Mesothelial cell of epicardium (in vitro differentiated cells): ENCODE measurements at regions not wholly inside any gene's neighbourhood (a gene's known extent, or its start where the extent isn't known, plus 50 kb on each side); places are given as distances from the start of the nearest gene placed in this dataset.

Experiments
- DNase-seq, 2 experiments: peaks; one replicate each; pipeline ENCODE4 v3.0.0; 2021; ENCODE audit warnings: low spot score in 2 of 2; ENCODE audit not compliant: unreplicated experiment in 2 of 2
- H3K27ac Mint-ChIP-seq: 2 replicates; pipeline ENCODE4 v1.8.0; 2021; ENCODE audit warnings: mixed read lengths
- H3K27me3 Mint-ChIP-seq: 2 replicates; pipeline ENCODE4 v1.8.0; 2021; ENCODE audit warnings: low read depth, mixed read lengths
- H3K36me3 Mint-ChIP-seq: 2 replicates; pipeline ENCODE4 v1.8.0; 2021; ENCODE audit warnings: mixed read lengths
- H3K4me1 Mint-ChIP-seq: 2 replicates; pipeline ENCODE4 v1.8.0; 2021; ENCODE audit warnings: mixed read lengths
- H3K4me3 Mint-ChIP-seq: 2 replicates; pipeline ENCODE4 v1.8.0; 2021; ENCODE audit warnings: mild to moderate bottlenecking, moderate library complexity, mixed read lengths
- H3K9me3 Mint-ChIP-seq: 2 replicates; pipeline ENCODE4 v1.8.0; 2021; ENCODE audit warnings: mixed read lengths
- TF ChIP-seq, protein P1 (sequence below): fragments of 200-600 bp; sonication (generic); IDR thresholded peaks from one replicate; pipeline ENCODE4 v1.5.0; 2021; ENCODE audit warnings: antibody characterized with exemption; ENCODE audit not compliant: unreplicated experiment

DNA sequence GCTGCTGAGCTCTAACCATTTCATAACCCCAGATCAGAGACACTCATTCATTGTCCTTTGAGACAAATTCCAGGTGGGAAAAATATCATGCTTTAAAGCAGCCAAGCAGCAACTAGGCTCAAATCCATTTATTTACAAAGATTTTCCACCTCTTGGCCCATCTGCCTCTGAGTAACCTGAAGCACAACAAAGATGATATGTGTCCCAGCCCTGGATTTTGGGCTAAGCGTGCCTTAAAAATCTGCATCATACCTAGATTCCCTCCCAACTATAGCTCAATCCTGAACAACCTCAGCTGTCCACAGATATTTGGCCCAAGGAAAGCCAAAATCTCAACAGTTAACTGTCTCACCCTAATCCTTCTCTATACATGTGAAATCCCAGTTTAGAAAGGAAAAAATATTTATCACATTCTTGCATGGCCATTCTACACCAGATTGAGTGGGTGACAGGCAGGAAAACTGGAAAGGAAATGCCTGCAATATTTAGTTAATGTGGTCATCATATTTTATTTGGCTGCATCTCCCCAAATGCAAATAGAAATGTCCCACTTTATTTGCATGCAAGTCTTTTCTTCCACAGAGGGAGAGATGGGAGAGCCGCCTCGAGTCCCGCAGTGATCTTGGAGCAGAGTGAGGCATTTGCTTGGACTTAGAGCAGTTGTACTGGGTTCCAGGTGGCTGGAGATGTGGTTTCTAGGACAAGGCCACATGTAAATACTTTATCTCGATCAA, 146.4 kb upstream of the EOLA2 start:
- Mint-ChIP-seq H3K4me3 (no peak overlapping the region), H3K9me3 (peaks cover 20% of the 10 kb centered on the region), H3K36me3 (no peaks in the 10 kb centered on the region), H3K27me3 (no peaks in the 10 kb centered on the region), H3K4me1 (no peaks in the 10 kb centered on the region), H3K27ac (no peak overlapping the region)
- DNase-seq = no peak
- TF ChIP-seq, protein P1, sequence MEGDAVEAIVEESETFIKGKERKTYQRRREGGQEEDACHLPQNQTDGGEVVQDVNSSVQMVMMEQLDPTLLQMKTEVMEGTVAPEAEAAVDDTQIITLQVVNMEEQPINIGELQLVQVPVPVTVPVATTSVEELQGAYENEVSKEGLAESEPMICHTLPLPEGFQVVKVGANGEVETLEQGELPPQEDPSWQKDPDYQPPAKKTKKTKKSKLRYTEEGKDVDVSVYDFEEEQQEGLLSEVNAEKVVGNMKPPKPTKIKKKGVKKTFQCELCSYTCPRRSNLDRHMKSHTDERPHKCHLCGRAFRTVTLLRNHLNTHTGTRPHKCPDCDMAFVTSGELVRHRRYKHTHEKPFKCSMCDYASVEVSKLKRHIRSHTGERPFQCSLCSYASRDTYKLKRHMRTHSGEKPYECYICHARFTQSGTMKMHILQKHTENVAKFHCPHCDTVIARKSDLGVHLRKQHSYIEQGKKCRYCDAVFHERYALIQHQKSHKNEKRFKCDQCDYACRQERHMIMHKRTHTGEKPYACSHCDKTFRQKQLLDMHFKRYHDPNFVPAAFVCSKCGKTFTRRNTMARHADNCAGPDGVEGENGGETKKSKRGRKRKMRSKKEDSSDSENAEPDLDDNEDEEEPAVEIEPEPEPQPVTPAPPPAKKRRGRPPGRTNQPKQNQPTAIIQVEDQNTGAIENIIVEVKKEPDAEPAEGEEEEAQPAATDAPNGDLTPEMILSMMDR = no peak

DNA sequence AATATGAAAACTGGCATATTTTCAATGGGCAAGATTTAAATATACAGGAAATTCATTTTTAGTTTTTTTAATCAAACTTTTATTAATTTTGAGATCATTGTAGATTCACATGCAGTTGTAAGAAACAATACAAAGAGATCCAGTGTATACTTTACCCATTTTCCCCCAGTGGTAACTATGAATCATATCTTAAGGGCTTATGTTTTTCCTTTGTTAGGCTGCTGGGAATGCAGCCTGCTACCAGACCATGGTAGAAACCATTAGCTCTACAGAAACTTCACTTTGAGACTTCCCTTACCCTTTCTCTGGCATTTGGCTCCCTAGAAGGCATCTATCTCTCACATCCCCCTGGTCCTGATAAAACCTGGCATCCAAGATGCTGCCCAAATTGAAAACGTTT, 147.6 kb upstream of the EOLA2 start:
- H3K4me3 Mint-ChIP-seq = no peak overlapping the region
- DNase-seq = no peak
- H3K36me3 Mint-ChIP-seq = no peaks in the 10 kb centered on the region
- no peaks in the 10 kb centered on the region for H3K27me3 Mint-ChIP-seq
- no peak overlapping the region for H3K27ac Mint-ChIP-seq
- H3K4me1 Mint-ChIP-seq = no peaks in the 10 kb centered on the region
- H3K9me3 Mint-ChIP-seq = peaks cover 24% of the 10 kb centered on the region
- TF ChIP-seq, protein P1 = no peak

DNA sequence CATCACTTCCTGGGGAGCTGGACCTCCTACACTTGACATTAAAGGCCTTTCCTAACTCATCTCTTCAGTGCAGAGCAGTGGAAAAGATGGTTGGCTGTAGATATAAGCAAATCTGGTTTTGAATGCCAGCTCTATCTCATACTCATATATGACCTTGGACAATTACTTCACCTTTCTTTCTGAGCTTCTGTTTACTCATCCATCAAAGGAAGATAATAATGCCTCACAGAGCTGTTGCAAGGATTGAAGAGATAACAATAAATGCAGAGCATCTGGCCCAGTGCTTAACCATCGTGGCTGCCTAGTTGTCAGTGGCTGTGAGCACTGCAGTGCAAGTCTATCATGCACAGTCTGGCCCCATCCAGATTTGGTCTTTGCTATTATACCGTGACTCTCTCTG, 148.1 kb upstream of the EOLA2 start:
- no peaks in the 10 kb centered on the region for H3K27me3 Mint-ChIP-seq
- no peak overlapping the region for H3K4me3 Mint-ChIP-seq
- peaks cover 23% of the 10 kb centered on the region for H3K9me3 Mint-ChIP-seq
- no peak overlapping the region for H3K27ac Mint-ChIP-seq
- no peak for DNase-seq
- H3K4me1 Mint-ChIP-seq = no peaks in the 10 kb centered on the region
- H3K36me3 Mint-ChIP-seq = no peaks in the 10 kb centered on the region
- TF ChIP-seq, protein P1 = no peak

DNA sequence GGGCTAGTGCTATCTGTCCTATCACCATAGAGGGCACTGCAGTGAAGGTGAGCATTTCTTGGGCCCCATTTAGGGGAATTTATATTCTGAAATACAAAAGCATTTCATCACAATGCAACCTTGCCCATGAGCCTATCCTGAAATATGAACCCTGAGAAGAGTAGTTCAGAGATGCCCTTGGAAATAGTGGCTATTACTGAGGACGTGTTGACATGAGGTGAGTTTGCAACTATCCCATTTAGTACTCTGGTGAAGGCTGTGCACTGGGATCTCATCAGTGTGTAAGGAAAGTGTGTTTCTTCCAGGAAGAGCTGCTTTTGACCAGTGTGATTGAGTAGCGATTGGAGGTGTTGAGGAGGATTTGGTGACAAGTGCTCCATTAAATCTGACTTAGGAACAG, 149.3 kb upstream of the EOLA2 start:
- DNase-seq = no peak
- no peaks in the 10 kb centered on the region for H3K4me1 Mint-ChIP-seq
- no peaks in the 10 kb centered on the region for H3K36me3 Mint-ChIP-seq
- H3K4me3 Mint-ChIP-seq = no peak overlapping the region
- TF ChIP-seq, protein P1 = no peak
- H3K27ac Mint-ChIP-seq = no peak overlapping the region
- H3K27me3 Mint-ChIP-seq = no peaks in the 10 kb centered on the region
- peaks cover 16% of the 10 kb centered on the region for H3K9me3 Mint-ChIP-seq

DNA sequence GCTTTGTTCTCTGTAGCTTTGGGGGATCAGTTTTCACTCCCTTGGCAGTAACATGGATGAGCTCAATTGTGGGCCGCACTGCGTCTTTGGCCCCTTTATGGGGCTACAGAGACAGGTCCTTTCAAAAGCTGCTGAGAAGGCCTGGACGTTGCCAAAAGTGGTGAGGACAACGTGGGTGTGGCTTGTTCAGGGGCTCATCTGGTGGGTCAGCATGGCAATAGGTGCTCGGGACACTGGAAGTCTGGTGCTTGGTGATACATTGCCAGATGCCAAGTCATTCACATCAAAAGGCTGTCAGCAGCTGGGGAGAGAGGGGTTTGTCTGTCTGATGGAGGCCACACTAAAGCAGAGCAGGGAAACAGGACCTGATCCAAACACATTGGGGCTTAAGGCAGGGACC, 149.8 kb upstream of the EOLA2 start:
- TF ChIP-seq, protein P1 = no peak
- DNase-seq = no peak
- Mint-ChIP-seq H3K9me3 (peaks cover 15% of the 10 kb centered on the region), H3K27me3 (no peaks in the 10 kb centered on the region), H3K4me1 (no peaks in the 10 kb centered on the region), H3K36me3 (no peaks in the 10 kb centered on the region), H3K27ac (no peak overlapping the region), H3K4me3 (no peak overlapping the region)
